Activated CD8-positive, alpha-beta T cell treated with anti-CD3 and anti-CD28 coated beads for 36 hours (primary cell): ENCODE measurements at regions not wholly inside any gene's neighbourhood (a gene's known extent, or its start where the extent isn't known, plus 50 kb on each side); places are given as distances from the start of the nearest gene placed in this dataset.

Experiments
- ATAC-seq: fragments of 200-7000 bp; cut with Tn5 transposase; one replicate; pipeline ENCODE4 v1.10.0; 2021; ENCODE audit warnings: mild to moderate bottlenecking, moderate library complexity
- CTCF ChIA-PET: fragments of 350-600 bp; sonication (Branson Sonifier 250); formaldehyde crosslinking; loops from one replicate; lab custom pipeline; 2021; ENCODE audit warnings: antibody characterized with exemption; lab: Charles Lee
- POLR2A ChIA-PET: fragments of 350-600 bp; sonication (Branson Sonifier 250); formaldehyde crosslinking; loops from one replicate; lab custom pipeline; 2021; ENCODE audit warnings: antibody characterized with exemption; lab: Charles Lee
- DNase-seq: peaks from one replicate; pipeline ENCODE4 v3.0.0-alpha.2; 2020
- H3K27ac Mint-ChIP-seq: one replicate; pipeline ENCODE4 v1.8.0; 2021; ENCODE audit warnings: mild to moderate bottlenecking, mixed read lengths
- H3K27me3 Mint-ChIP-seq: one replicate; pipeline ENCODE4 v1.8.0; 2021; ENCODE audit warnings: mixed read lengths
- H3K36me3 Mint-ChIP-seq: one replicate; pipeline ENCODE4 v1.8.0; 2021; ENCODE audit warnings: low read depth, mixed read lengths
- H3K4me1 Mint-ChIP-seq: one replicate; pipeline ENCODE4 v1.8.0; 2021; ENCODE audit warnings: low read depth, mixed read lengths
- H3K4me3 Mint-ChIP-seq: one replicate; pipeline ENCODE4 v1.8.0; 2021; ENCODE audit warnings: mild to moderate bottlenecking, moderate library complexity, mixed read lengths
- H3K9me3 Mint-ChIP-seq: one replicate; pipeline ENCODE4 v1.8.0; 2021; ENCODE audit warnings: mixed read lengths
- intact Hi-C: fragments of 100-400 bp; cut with micrococcal nuclease; formaldehyde crosslinking; loops from one replicate; pipeline ENCODE4 v1.10.0; 2022
- TF ChIP-seq, protein P1 (sequence below): fragments of 200-600 bp; IDR thresholded peaks from one replicate; pipeline ENCODE4 v1.8.0; 2022; ENCODE audit warnings: antibody characterized with exemption, mild to moderate bottlenecking

DNA sequence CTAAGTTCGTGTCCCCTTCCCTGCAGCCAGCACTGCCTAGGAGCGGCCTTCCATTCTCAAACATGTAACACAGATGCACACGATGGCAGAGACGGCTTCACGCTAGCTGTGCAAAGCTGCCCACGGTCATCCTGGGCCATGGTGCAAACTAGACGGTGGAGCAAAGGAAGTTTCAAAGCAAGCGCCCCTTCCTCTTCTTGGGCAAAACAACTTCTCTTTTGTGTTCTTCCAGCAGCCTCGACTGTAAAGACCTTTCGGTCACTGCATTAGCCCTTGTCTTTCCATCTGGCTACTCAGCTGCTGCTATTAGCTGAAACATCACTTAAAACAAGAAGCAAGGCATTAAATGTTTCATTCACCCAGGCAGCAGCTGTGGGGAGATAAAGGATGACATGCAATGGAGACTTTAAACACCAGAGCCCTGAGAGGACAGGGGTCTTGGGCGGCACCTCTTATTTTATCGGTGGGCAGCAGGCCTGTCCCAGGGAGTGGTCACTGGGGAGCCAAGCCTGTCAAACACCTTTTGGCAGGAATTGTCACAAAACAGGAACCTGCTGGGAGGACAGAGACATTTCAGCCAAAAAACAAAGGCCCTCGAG is 214.8 kb downstream of the KLF6 start:
- Mint-ChIP-seq H3K4me1 (peaks cover 4% of the 10 kb centered on the region), H3K27me3 (no peaks in the 10 kb centered on the region), H3K4me3 (no peak overlapping the region), H3K9me3 (peaks cover 2% of the 10 kb centered on the region), H3K36me3 (no peaks in the 10 kb centered on the region), H3K27ac (no peak overlapping the region)
- POLR2A ChIA-PET: no interaction called here
- no peak for ATAC-seq
- CTCF ChIA-PET: no interaction called here
- DNase-seq: no peak
- TF ChIP-seq, protein P1, sequence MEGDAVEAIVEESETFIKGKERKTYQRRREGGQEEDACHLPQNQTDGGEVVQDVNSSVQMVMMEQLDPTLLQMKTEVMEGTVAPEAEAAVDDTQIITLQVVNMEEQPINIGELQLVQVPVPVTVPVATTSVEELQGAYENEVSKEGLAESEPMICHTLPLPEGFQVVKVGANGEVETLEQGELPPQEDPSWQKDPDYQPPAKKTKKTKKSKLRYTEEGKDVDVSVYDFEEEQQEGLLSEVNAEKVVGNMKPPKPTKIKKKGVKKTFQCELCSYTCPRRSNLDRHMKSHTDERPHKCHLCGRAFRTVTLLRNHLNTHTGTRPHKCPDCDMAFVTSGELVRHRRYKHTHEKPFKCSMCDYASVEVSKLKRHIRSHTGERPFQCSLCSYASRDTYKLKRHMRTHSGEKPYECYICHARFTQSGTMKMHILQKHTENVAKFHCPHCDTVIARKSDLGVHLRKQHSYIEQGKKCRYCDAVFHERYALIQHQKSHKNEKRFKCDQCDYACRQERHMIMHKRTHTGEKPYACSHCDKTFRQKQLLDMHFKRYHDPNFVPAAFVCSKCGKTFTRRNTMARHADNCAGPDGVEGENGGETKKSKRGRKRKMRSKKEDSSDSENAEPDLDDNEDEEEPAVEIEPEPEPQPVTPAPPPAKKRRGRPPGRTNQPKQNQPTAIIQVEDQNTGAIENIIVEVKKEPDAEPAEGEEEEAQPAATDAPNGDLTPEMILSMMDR: no peak
- intact Hi-C loops: no loop called here

DNA sequence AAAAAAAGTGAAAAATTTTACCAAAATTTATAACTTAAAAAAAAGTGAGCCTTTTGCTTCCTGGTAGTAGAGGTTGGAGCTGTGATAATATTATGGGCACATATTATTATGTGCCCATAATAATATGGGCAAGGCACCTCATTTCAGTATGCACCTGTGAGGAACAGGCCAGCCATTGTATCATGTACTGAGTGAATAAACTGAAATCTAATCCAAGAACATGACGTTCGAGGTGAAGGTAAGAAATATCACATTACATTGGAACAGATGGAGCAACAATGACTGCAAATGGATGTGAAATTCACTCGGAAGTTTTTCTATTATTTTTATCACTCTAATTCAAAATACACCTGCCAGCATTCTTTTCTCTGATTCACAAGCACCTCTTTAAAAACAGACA is 216.0 kb downstream of the KLF6 start:
- Mint-ChIP-seq H3K4me3 (no peak overlapping the region), H3K9me3 (peaks cover 3% of the 10 kb centered on the region), H3K27me3 (no peaks in the 10 kb centered on the region), H3K27ac (no peak overlapping the region), H3K36me3 (no peaks in the 10 kb centered on the region), H3K4me1 (peaks cover 4% of the 10 kb centered on the region)
- intact Hi-C loops: no loop called here
- no peak for ATAC-seq
- ChIA-PET POLR2A (no interaction called here), CTCF (no interaction called here)
- DNase-seq: no peak
- TF ChIP-seq, protein P1: no peak

- Mint-ChIP-seq H3K9me3 (peaks cover 3% of the 10 kb centered on the region), H3K4me3 (no peak overlapping the region), H3K27me3 (no peaks in the 10 kb centered on the region), H3K36me3 (no peaks in the 10 kb centered on the region), H3K4me1 (peaks cover 6% of the 10 kb centered on the region), H3K27ac (no peak overlapping the region)
- intact Hi-C loops: no loop called here
- ATAC-seq (no peak), DNase-seq (no peak)
- POLR2A ChIA-PET: no interaction called here
- TF ChIP-seq, protein P1: no peak
- CTCF ChIA-PET: no interaction called here
These were observed 216.6 kb downstream of the KLF6 start for GRCh38 chr10:3568392-3568791.

- ATAC-seq (no peak), DNase-seq (no peak)
- H3K4me1 Mint-ChIP-seq: peaks cover 10% of the 10 kb centered on the region
- no peaks in the 10 kb centered on the region for H3K27me3 Mint-ChIP-seq
- no peak overlapping the region for H3K4me3 Mint-ChIP-seq
- TF ChIP-seq, protein P1: no peak
- no peak overlapping the region for H3K27ac Mint-ChIP-seq
- intact Hi-C loops: no loop called here
- POLR2A ChIA-PET: interaction anchor here (0.8 kb wide), 1 partner anchor 11 kb away, joined by 3 read pairs; no protein-coding TSS in a partner anchor
- peaks cover 3% of the 10 kb centered on the region for H3K9me3 Mint-ChIP-seq
- no peaks in the 10 kb centered on the region for H3K36me3 Mint-ChIP-seq
- CTCF ChIA-PET: no interaction called here
These were observed 217.6 kb downstream of the KLF6 start for GRCh38 chr10:3567291-3567963.

DNA sequence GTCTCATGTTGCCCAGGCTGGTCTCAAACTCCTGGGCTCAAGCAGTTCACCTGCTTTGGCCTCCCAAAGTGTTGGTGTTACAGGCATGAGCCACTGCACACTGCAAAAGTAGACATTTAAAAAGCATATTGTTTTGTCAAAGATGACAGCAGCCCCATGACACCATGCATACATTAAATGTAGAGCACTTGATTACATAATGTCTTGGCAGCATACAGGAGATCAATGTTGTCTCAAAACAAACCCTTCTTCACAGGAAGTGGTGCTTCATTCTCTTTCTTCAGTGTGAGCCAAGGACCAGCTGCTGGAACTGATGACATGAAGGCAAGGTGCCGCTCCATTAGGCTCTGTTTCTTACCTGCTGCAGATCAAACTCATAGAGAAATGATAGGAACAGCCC is 218.4 kb downstream of the KLF6 start:
- Mint-ChIP-seq H3K27me3 (no peaks in the 10 kb centered on the region), H3K27ac (no peak overlapping the region), H3K4me1 (peaks cover 10% of the 10 kb centered on the region), H3K9me3 (peaks cover 3% of the 10 kb centered on the region), H3K4me3 (no peak overlapping the region), H3K36me3 (no peaks in the 10 kb centered on the region)
- no peak for DNase-seq
- POLR2A ChIA-PET: interaction anchor here (0.8 kb wide), 1 partner anchor 11 kb away, joined by 3 read pairs; no protein-coding TSS in a partner anchor
- CTCF ChIA-PET: no interaction called here
- TF ChIP-seq, protein P1: no peak
- ATAC-seq: no peak
- intact Hi-C loops: no loop called here
